Stomach (tissue), 8 donors: ENCODE measurements at regions not wholly inside any gene's neighbourhood (a gene's known extent, or its start where the extent isn't known, plus 50 kb on each side); places are given as distances from the start of the nearest gene placed in this dataset.

Experiments used
- DNase-seq, 2 donors: peaks; one replicate each; pipeline versions ENCODE4 v3.0.0 to v3.0.0-alpha.2; 2013 to 2019
- H3K27ac ChIP-seq, 5 donors: fragments of 200-600 bp in 4 of 5; sonication (generic) in 4 of 5; one replicate each; pipeline ENCODE4 v1.5.1; 2013 to 2019; ENCODE audit warnings: mild to moderate bottlenecking in 1 of 5, moderate library complexity in 1 of 5
- H3K27me3 ChIP-seq, 3 donors: fragments of 200-600 bp; sonication (generic); one replicate each; pipeline ENCODE4 v1.5.1; 2017 to 2019; ENCODE audit warnings: mixed run types in 1 of 3
- H3K36me3 ChIP-seq, 4 donors: fragments of 200-600 bp; sonication (generic); 1 replicate in 3 of 4; 2 replicates in 1 of 4; pipeline ENCODE4 v1.5.1; 2016 to 2019
- H3K4me1 ChIP-seq, 4 donors: fragments of 200-600 bp; sonication (generic); one replicate each; pipeline ENCODE4 v1.5.1; 2016 to 2019
- H3K4me3 ChIP-seq, 4 donors: fragments of 200-600 bp; sonication (generic) in 3 of 4; one replicate each; pipeline ENCODE4 v1.5.1; 2016 to 2019; ENCODE audit warnings: mild to moderate bottlenecking in 1 of 4
- H3K9me3 ChIP-seq, 4 donors: fragments of 200-600 bp; sonication (generic); one replicate each; pipeline ENCODE4 v1.5.1; 2016 to 2019
- EP300 ChIP-seq: sonication (generic); formaldehyde crosslinking; IDR thresholded peaks from one replicate; pipeline ENCODE4 v1.6.1; 2017; ENCODE audit warnings: antibody characterized with exemption
- POLR2A ChIP-seq, 4 donors: fragments of 450-650 bp; IDR thresholded peaks; one replicate each; pipeline ENCODE4 v1.6.1; 2016; ENCODE audit warnings: antibody characterized with exemption in 4 of 4, control low read depth in 2 of 4, mild to moderate bottlenecking in 1 of 4, moderate library complexity in 1 of 4
- POLR2AphosphoS5 ChIP-seq, 3 donors: sonication (generic); formaldehyde crosslinking; IDR thresholded peaks; one replicate each; pipeline ENCODE4 v1.6.1; 2016; ENCODE audit warnings: antibody characterized with exemption in 3 of 3
- WGBS, 5 donors: extraction: QIAGEN DNeasy Blood & Tissue Kit in 3 of 5; methylation state at CpG; one replicate each; pipeline versions ENCODE4 v1.1.5 to v1.1.7; 2013 to 2018; 5-methylcytosine and 5-hydroxymethylcytosine counted together
- intact Hi-C: fragments of 100-400 bp; cut with DNase I; formaldehyde crosslinking; loops from one replicate; pipeline ENCODE4 v1.15.1; 2023; ENCODE audit warnings: low total_unique reads
- TF ChIP-seq, protein P1 (sequence below), 7 experiments: fragments of 450-650 bp in 4 of 7; fragments of 200-600 bp in 3 of 7; sonication (generic) in 3 of 7; IDR thresholded peaks; one replicate each; pipeline ENCODE4 v1.5.1; 2016 to 2019; ENCODE audit warnings: antibody characterized with exemption in 7 of 7, control low read depth in 2 of 7, mild to moderate bottlenecking in 1 of 7
- donor health status: healthy with polysubstance abuse.
- donor health status: Bipolar disorder and iron deficiency.
- donor health status: healthy.

GRCh38 chr2:126972279-126972626 is 73.6 kb downstream of the TEX51 start:
- peak overlapping the region in 1 of 5 donors; percentile 57 for H3K27ac ChIP-seq
- WGBS, 5 donors: 18 to 28% (median 26%) methylated on average over 10 of the region's 10 CpGs; no CpG with 5 or more reads in 1 of the 5 donors
- intact Hi-C loops: no loop called here

GRCh38 chr2:126973745-126974144 is 75.1 kb downstream of the TEX51 start:
- H3K27me3 ChIP-seq: peaks cover 0 to 23% (median 8%) of the 10 kb centered on the region in 3 donors
- H3K9me3 ChIP-seq: no peaks in the 10 kb centered on the region
- DNase-seq: no peak
- 75 to 100% (median 91%) methylated on average over 1 to 2 of the region's 2 CpGs for WGBS, 5 donors
- peaks cover 5 to 14% (median 10%) of the 10 kb centered on the region in 4 donors for H3K4me1 ChIP-seq
- H3K36me3 ChIP-seq: no peaks in the 10 kb centered on the region
- H3K4me3 ChIP-seq: no peak overlapping the region
- no peak overlapping the region for H3K27ac ChIP-seq
- intact Hi-C loops: no loop called here
- TF ChIP-seq POLR2AphosphoS5 (IDR thresholded peaks at IDR 0.05) (no peak), EP300 (no peak), POLR2A (IDR thresholded peaks at IDR 0.05) (no peak)
- TF ChIP-seq, protein P1, sequence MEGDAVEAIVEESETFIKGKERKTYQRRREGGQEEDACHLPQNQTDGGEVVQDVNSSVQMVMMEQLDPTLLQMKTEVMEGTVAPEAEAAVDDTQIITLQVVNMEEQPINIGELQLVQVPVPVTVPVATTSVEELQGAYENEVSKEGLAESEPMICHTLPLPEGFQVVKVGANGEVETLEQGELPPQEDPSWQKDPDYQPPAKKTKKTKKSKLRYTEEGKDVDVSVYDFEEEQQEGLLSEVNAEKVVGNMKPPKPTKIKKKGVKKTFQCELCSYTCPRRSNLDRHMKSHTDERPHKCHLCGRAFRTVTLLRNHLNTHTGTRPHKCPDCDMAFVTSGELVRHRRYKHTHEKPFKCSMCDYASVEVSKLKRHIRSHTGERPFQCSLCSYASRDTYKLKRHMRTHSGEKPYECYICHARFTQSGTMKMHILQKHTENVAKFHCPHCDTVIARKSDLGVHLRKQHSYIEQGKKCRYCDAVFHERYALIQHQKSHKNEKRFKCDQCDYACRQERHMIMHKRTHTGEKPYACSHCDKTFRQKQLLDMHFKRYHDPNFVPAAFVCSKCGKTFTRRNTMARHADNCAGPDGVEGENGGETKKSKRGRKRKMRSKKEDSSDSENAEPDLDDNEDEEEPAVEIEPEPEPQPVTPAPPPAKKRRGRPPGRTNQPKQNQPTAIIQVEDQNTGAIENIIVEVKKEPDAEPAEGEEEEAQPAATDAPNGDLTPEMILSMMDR (IDR thresholded peaks at IDR 0.05): no peak

More at GRCh38 chr2:126972279-126972626, 73.6 kb downstream of the TEX51 start:
- no peaks in the 10 kb centered on the region for H3K9me3 ChIP-seq
- peak overlapping the region; percentile 38 to 49 (median 42) for H3K4me3 ChIP-seq
- peaks cover 5 to 14% (median 10%) of the 10 kb centered on the region in 4 donors for H3K4me1 ChIP-seq
- no peaks in the 10 kb centered on the region for H3K36me3 ChIP-seq
- TF ChIP-seq EP300 (no peak), POLR2AphosphoS5 (IDR thresholded peaks at IDR 0.05) (no peak), POLR2A (IDR thresholded peaks at IDR 0.05) (no peak)
- TF ChIP-seq, protein P1 (IDR thresholded peaks at IDR 0.05): peak in 1 of 7 experiments; percentile 39
- H3K27me3 ChIP-seq: peaks cover 0 to 23% (median 5%) of the 10 kb centered on the region in 3 donors
- no peak for DNase-seq

DNA sequence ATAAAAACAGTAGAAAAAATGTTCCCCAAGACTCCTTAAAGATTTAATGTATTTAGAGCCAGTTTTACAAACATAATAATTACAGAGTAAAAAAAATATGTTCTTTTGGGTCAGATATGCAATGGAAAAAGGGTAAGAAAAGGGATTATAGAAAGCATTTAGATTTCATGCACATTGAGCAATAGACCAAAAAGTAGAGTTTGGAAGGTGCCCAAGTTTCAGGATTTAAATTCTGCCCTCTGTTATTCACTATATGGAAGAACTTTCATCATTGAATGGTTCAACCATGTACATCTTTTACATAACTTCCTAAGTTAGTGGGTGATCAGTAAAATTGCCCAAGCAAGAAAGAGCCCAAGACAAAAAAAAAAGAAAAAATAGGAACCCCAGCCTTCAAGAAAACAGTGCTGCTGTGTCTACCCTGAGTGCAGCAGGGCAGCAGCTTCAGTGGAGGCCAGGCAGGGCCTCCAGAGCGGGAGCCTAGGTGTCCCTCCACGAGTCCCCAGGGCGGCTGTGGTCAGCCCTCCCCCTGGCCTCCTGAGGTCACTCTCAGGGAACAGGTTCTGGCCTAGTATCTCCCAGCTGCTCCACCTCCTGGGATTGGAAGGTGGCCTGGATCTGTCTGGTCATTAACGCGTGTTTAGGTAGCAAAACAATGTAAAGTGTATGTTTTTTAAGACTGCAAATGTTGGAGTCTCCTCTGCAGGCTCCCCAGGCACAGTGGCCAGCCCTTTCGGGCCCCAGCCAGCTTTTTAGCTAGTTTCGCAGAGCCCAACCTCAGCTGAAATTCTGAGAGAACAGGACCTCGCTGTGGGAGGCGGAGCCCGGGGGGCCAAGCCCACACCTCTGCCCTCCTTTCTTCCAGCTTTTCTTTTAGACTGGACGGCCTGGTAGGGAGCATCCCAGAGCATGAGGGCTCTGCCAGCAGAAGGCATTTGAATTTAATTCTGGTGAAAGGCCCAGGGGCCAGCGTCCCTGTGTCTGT is 77.3 kb downstream of the TEX51 start:
- intact Hi-C loops: no loop called here
- TF ChIP-seq EP300 (no peak), POLR2AphosphoS5 (IDR thresholded peaks at IDR 0.05) (no peak), POLR2A (IDR thresholded peaks at IDR 0.05) (no peak)
- TF ChIP-seq, protein P1 (IDR thresholded peaks at IDR 0.05): no peak
- H3K27ac ChIP-seq: no peak overlapping the region

DNA sequence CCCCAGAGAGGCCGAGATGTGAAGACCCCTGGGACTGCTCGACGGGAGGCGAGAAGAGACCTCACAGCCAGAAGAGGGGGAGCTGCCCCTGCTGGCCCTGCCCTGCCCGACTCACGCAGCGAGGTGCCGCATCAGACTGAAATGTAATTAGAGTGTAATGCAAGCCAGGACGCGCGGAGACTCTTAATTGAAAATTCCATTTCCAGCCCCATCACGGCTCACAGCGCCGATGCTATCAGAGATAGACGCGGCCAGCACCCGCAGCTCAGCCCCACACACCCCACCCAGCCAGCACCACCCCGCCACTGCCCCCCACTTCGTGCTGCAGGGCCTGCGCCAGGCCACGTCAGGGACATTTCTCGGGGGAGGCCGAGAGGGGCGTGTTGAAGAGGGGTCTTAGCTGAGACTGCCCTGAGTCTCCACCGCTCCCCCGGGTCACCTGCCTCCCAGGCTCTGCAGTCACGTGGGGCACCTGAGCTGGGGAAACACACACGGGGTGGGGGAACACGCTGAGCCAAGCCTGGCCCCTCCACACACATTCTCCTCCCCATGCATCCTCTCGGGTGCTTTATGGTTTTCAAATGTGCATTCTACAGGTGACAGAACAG is 78.1 kb downstream of the TEX51 start:
- intact Hi-C loops: no loop called here
- Histone ChIP-seq H3K4me1 (peaks cover 5 to 8% (median 7%) of the 10 kb centered on the region in 4 donors), H3K36me3 (no peaks in the 10 kb centered on the region), H3K27ac (no peak overlapping the region), H3K9me3 (no peaks in the 10 kb centered on the region), H3K27me3 (peaks cover 0 to 8% (median 3%) of the 10 kb centered on the region in 3 donors), H3K4me3 (no peak overlapping the region)
- no peak for DNase-seq
- 84 to 90% (median 88%) methylated on average over 23 to 30 of the region's 30 CpGs for WGBS, 5 donors
- TF ChIP-seq POLR2AphosphoS5 (IDR thresholded peaks at IDR 0.05): no peak
- TF ChIP-seq, protein P1 (IDR thresholded peaks at IDR 0.05): no peak
- no peak for TF ChIP-seq POLR2A (IDR thresholded peaks at IDR 0.05)
- no peak for TF ChIP-seq EP300

More for the DNA sequence above, 77.3 kb downstream of the TEX51 start:
- H3K36me3 ChIP-seq: no peaks in the 10 kb centered on the region
- H3K4me3 ChIP-seq: no peak overlapping the region
- no peaks in the 10 kb centered on the region for H3K9me3 ChIP-seq
- H3K4me1 ChIP-seq: peaks cover 5 to 14% (median 10%) of the 10 kb centered on the region in 4 donors
- DNase-seq: no peak
- peaks cover 0 to 17% (median 3%) of the 10 kb centered on the region in 3 donors for H3K27me3 ChIP-seq
- WGBS, 5 donors: 61 to 83% (median 67%) methylated on average over 11 to 12 of the region's 12 CpGs
